AG09319 (cell line): ENCODE measurements at regions not wholly inside any gene's neighbourhood (a gene's known extent, or its start where the extent isn't known, plus 50 kb on each side); places are given as distances from the start of the nearest gene placed in this dataset.
A peak's percentile ranks its signal among the peaks of the same experiment; 100 is the strongest.
"Not testable (repeated sequence)": the region's sequence is repeated elsewhere in the genome, so short reads cannot be mapped to it uniquely, and the experiment has no call there.

Experiments used
- DNase-seq: peaks from one replicate; pipeline ENCODE4 v3.0.0-alpha.2; 2010; ENCODE audit warnings: low read depth; ENCODE audit errors: extremely low read depth
- TF ChIP-seq, protein P1 (sequence below): IDR thresholded peaks from 2 replicates; pipeline ENCODE4 v1.5.1; 2011; ENCODE audit warnings: low read depth, mild to moderate bottlenecking, inconsistent platforms, low read length, moderate library complexity

DNA sequence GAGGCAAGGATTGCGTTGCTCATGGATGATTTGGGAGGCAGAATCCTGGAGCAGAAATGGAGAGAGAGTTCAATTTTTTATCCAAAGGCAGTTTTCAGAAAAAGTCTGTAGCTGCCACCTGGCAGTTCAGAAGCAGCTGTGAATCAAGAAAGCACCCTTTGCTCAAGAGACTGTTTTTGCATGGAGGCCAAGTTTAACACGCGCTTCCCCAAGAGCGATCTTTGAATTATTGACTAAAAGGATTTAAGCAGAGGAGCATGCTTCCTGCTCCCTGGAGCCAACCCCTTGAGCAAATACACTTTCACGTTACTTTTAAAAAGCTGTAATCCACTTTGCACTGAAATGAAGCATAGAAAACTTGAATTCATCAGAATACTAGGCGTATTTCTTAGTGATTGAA is 252.4 kb downstream of the RNF144A start:
- DNase-seq, result no peak
- TF ChIP-seq, protein P1, sequence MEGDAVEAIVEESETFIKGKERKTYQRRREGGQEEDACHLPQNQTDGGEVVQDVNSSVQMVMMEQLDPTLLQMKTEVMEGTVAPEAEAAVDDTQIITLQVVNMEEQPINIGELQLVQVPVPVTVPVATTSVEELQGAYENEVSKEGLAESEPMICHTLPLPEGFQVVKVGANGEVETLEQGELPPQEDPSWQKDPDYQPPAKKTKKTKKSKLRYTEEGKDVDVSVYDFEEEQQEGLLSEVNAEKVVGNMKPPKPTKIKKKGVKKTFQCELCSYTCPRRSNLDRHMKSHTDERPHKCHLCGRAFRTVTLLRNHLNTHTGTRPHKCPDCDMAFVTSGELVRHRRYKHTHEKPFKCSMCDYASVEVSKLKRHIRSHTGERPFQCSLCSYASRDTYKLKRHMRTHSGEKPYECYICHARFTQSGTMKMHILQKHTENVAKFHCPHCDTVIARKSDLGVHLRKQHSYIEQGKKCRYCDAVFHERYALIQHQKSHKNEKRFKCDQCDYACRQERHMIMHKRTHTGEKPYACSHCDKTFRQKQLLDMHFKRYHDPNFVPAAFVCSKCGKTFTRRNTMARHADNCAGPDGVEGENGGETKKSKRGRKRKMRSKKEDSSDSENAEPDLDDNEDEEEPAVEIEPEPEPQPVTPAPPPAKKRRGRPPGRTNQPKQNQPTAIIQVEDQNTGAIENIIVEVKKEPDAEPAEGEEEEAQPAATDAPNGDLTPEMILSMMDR, result no peak

DNA sequence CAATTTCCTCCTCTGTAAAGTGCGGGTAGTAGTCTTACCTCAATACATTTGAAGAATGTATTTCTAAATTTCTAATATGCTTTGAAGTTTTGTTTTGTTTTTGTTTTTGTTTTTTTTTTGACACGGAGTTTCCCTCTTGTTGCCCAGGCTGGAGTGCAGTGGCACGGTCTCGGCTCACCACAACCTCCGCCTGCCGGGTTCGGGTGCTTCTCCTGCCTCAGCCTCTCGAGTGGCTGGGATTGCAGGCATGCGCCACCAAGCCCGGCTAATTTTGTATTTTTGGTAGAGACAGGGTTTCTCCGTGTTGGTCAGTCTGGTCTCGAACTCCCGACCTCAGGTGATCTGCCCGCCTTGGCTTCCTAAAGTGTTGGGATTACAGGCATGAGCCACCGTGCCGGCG is 261.8 kb downstream of the RNF144A start:
- DNase-seq, result not testable (repeated sequence)

DNA sequence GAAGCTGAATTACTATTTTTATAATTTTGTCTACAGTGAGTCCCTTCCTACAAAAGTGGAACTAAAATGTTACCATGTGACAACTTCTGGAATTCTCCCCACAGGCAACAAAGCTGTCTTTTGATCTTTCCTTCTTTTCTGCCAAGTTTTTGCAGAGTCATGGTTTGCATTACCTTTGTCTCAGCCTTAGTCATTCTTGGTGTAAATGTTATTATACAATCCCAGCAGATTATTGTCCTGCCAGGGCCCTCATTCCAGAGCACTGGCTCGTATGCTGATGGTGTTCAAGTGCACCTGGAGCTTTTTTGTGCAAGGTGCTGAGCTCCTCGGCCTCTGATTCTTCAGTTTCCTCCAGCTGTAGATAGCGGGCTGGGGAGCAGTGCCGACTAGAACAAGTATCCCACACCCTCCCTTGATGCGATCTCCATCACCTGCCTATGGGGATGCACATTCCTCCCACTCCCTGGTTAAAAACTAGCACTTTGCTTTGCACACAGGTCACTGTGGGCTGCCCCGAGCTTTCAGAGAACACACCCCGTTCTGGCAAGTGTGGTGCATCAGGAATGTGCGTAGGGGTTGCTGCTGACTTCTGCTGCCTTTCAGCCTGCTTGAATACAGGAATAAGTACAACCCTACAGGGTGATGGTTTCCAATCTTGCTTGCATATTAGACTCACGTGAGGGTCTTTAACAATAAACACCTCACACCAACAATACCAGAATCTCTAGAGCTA is 263.6 kb downstream of the RNF144A start:
- TF ChIP-seq, protein P1, result no peak
- no peak for DNase-seq

DNA sequence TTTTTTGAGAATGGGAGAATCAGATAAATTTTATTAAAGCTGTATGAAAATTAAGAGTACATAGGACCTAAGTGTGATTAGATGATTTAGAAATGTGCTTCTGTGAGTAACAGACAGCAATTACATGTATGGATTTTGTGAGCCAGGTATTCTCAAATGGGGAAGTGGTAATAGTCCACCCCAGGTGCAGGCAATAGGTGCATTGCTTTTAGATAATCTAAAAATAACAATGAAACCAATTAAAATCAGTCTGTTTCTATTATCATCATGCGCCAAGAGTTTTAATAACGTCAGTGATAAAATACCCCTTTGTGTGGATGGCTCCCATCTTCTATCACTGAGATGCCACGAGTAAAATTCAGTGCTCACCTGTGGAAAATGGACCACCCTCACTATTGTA is 265.3 kb downstream of the RNF144A start:
- TF ChIP-seq, protein P1, result no peak

DNA sequence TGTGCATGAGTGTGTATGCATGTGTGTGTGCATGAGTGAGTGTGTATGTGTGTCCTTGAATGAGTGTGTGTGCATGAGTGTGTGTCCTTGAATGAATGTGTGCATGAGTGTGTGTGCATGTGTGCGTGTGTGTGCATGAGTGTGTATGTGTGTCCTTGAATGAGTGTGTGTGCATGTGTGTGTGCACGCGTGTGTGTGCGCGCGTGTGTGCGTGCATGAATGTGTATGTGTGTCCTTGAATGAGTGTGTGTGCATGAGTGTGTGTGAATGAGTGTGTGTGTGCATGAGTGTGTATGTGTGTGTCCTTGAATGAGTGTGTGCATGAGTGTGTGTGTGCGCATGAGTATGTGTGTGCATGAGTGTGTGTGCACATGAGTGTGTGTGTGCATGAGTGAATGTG is 271.9 kb downstream of the RNF144A start:
- no peak for DNase-seq
- TF ChIP-seq, protein P1, result no peak

More for the DNA sequence above, 265.3 kb downstream of the RNF144A start:
- no peak for DNase-seq

DNA sequence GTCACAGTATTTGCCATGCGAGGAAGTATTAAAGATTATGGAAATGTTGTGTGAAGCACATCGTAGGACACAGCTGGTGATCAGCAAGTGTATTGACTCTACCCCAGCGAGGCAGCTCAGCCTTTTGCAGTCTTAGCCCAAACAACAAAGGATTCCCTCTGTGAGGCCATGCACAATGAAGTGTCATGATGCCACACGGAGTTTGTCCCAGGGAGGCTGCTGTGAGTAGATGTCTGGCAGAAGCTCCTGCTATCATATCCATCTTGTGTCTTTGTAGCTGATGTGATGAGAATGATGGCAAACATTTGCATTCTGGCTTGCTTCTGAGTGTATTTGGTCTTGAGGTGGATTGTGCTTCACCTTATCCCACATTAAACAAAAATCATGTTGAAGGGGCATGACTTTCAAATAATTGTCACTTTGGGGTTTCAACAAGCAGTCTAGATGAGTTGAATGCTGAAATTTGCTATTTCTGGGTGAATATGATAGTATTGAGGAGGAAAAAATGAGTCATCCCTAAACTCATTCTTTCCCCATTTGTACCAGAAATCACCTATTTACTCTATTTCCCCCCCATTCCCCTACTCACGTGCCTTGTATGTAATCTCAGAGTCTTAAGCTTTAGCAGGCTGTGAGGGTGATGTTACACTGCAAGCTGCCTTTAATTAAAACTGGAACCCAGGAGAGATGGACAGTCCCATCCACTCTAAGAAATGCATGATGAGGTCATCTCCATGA is 273.5 kb downstream of the RNF144A start:
- no peak for DNase-seq
- TF ChIP-seq, protein P1, result no peak

DNA sequence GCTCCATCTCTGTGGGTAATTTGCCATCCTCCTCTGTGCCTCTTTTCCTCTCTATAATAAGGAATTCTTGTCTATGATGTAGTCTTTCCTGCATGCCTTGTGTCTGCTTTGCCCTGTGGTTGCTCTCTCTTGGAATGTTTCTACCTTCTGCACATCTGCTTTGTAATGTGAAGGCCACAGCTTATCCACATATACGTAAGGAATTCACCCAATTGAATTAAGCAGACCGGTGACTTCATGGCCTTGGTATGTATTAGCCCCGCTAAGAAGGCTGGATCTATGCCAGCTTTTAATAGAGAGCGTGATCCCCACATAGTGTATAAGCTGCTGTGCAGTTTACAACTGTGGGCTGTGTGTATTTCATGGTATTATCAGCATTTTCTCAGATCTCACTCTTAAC is 274.7 kb downstream of the RNF144A start:
- peak; percentile 12 for DNase-seq
- TF ChIP-seq, protein P1, result no peak
